Kidney (tissue), 13 donors: ENCODE measurements at regions not wholly inside any gene's neighbourhood (a gene's known extent, or its start where the extent isn't known, plus 50 kb on each side); places are given as distances from the start of the nearest gene placed in this dataset.

Source experiments
- DNase-seq, 5 donors: peaks; one replicate each; pipeline ENCODE4 v3.0.0-alpha.2; 2013 to 2020
- FAIRE-seq: peaks from 2 replicates; lab custom pipeline; 2012; peaks lifted over from hg19 to GRCh38; lab: Jason Lieb, UNC
- H3K27ac ChIP-seq, 2 donors: one replicate each; pipeline ENCODE4 v1.7.0; 2013; ENCODE audit warnings: low read depth in 2 of 2, low read length in 2 of 2, inconsistent platforms in 1 of 2
- H3K27me3 ChIP-seq: one replicate; pipeline ENCODE4 v1.7.1; 2013; ENCODE audit warnings: low read length, inconsistent platforms; ENCODE audit not compliant: control insufficient read depth, insufficient read depth
- H3K36me3 ChIP-seq, 3 donors: one replicate each; pipeline versions ENCODE4 v1.7.0 to v1.7.1; 2013; ENCODE audit warnings: low read length in 3 of 3, control low read depth in 1 of 3, inconsistent platforms in 1 of 3; ENCODE audit not compliant: insufficient read depth in 3 of 3, control insufficient read depth in 2 of 3
- H3K4me1 ChIP-seq, 3 donors: one replicate each; pipeline versions ENCODE4 v1.7.0 to v1.7.1; 2013; ENCODE audit warnings: low read length in 3 of 3, inconsistent platforms in 1 of 3, low read depth in 1 of 3; ENCODE audit not compliant: control insufficient read depth in 2 of 3, insufficient read depth in 2 of 3
- H3K4me3 ChIP-seq, 3 donors: one replicate each; pipeline versions ENCODE4 v1.7.0 to v1.8.1; 2013; ENCODE audit warnings: low read length in 3 of 3, control low read depth in 1 of 3, inconsistent platforms in 1 of 3
- H3K9ac ChIP-seq, 3 donors: one replicate each; pipeline versions ENCODE4 v1.7.0 to v1.7.1; 2013; ENCODE audit warnings: low read length in 3 of 3, control low read depth in 1 of 3, inconsistent platforms in 1 of 3
- H3K9me3 ChIP-seq, 3 donors: one replicate each; pipeline versions ENCODE4 v1.7.0 to v1.7.1; 2013; ENCODE audit warnings: low read length in 3 of 3, control low read depth in 1 of 3, inconsistent platforms in 1 of 3; ENCODE audit not compliant: control insufficient read depth in 2 of 3, insufficient read depth in 1 of 3
- CTCF ChIP-seq: IDR thresholded peaks from 3 replicates; pipeline ENCODE4 v1.5.1; 2012; ENCODE audit warnings: mild to moderate bottlenecking, moderate library complexity, borderline replicate concordance; ENCODE audit not compliant: insufficient read depth; ENCODE audit errors: extremely low read depth
- intact Hi-C: fragments of 100-400 bp; cut with DNase I; formaldehyde crosslinking; loops from one replicate; pipeline ENCODE4 v1.11.1; 2022
- donor health status: control.
- donor health status: control.
- donor health status: control.
- donor health status: control.
- donor health status: control.
- donor health status: DM: yes; HTN: yes; CAD: no.
- donor health status: Normal renal cell carcinoma (clear cell type).

GRCh38 chr4:44016570-44017421 is 431.8 kb downstream of the KCTD8 start:
- no peaks in the 10 kb centered on the region for H3K27me3 ChIP-seq
- TF ChIP-seq CTCF, result no peak
- no peaks in the 10 kb centered on the region for H3K9me3 ChIP-seq
- H3K4me3 ChIP-seq, result no peak overlapping the region
- H3K27ac ChIP-seq, result no peak overlapping the region
- H3K4me1 ChIP-seq, result no peaks in the 10 kb centered on the region
- DNase-seq (no peak), FAIRE-seq (no peak)
- no peak overlapping the region for H3K9ac ChIP-seq
- no peaks in the 10 kb centered on the region for H3K36me3 ChIP-seq
- intact Hi-C loops, result no loop called here

- Histone ChIP-seq H3K4me3 (no peak overlapping the region), H3K36me3 (no peaks in the 10 kb centered on the region), H3K4me1 (no peaks in the 10 kb centered on the region), H3K9ac (no peak overlapping the region), H3K9me3 (no peaks in the 10 kb centered on the region), H3K27me3 (no peaks in the 10 kb centered on the region), H3K27ac (no peak overlapping the region)
- DNase-seq, result no peak
- TF ChIP-seq CTCF, result no peak
- FAIRE-seq, result no peak
- intact Hi-C loops, result no loop called here
These were observed 431.2 kb downstream of the KCTD8 start for GRCh38 chr4:44017422-44017739.

GRCh38 chr4:44019721-44020120 is 428.9 kb downstream of the KCTD8 start:
- FAIRE-seq, result no peak
- no peak overlapping the region for H3K27ac ChIP-seq
- no peak for TF ChIP-seq CTCF
- intact Hi-C loops, result no loop called here
- no peaks in the 10 kb centered on the region for H3K4me1 ChIP-seq
- H3K9ac ChIP-seq, result no peak overlapping the region
- no peak for DNase-seq
- H3K36me3 ChIP-seq, result no peaks in the 10 kb centered on the region
- no peak overlapping the region for H3K4me3 ChIP-seq
- H3K27me3 ChIP-seq, result no peaks in the 10 kb centered on the region
- H3K9me3 ChIP-seq, result no peaks in the 10 kb centered on the region
